Keratinocyte (primary cell): ENCODE measurements at regions not wholly inside any gene's neighbourhood (a gene's known extent, or its start where the extent isn't known, plus 50 kb on each side); places are given as distances from the start of the nearest gene placed in this dataset.

ENCODE experiments used
- DNase-seq: peaks from one replicate; pipeline ENCODE4 v3.0.0-alpha.2; 2011; ENCODE audit warnings: low read depth, missing footprints, low spot score
- FAIRE-seq: peaks from 2 replicates; lab custom pipeline; 2011; peaks lifted over from hg19 to GRCh38; lab: Jason Lieb, UNC
- H2AFZ ChIP-seq: 2 replicates; pipeline ENCODE4 v1.6.0; 2012; ENCODE audit warnings: low read length, control low read depth, inconsistent platforms; ENCODE audit not compliant: control insufficient read depth
- H3K27ac ChIP-seq: 2 replicates; pipeline ENCODE4 v1.5.1; 2011; ENCODE audit warnings: low read length; ENCODE audit not compliant: control insufficient read depth, insufficient read depth
- H3K27me3 ChIP-seq: 3 replicates; pipeline ENCODE4 v1.6.0; 2011; ENCODE audit warnings: low read length; ENCODE audit not compliant: control insufficient read depth, insufficient read depth; ENCODE audit errors: extremely low read depth
- H3K36me3 ChIP-seq, 2 experiments: 2 replicates in 1 of 2; 3 replicates in 1 of 2; pipeline ENCODE4 v1.5.1; 2011; ENCODE audit warnings: low read length in 2 of 2, mild to moderate bottlenecking in 1 of 2; ENCODE audit not compliant: control insufficient read depth in 2 of 2, insufficient read depth in 2 of 2; ENCODE audit errors: extremely low read depth in 1 of 2
- H3K4me1 ChIP-seq: 3 replicates; pipeline ENCODE4 v1.5.1; 2011; ENCODE audit warnings: low read length; ENCODE audit not compliant: control insufficient read depth, insufficient read depth; ENCODE audit errors: extremely low read depth
- H3K4me2 ChIP-seq: 3 replicates; pipeline ENCODE4 v1.6.0; 2011; ENCODE audit warnings: low read depth, low read length; ENCODE audit not compliant: control insufficient read depth, insufficient read depth; ENCODE audit errors: extremely low read depth
- H3K4me3 ChIP-seq, 3 experiments: fragments of 200-600 bp in 1 of 3; sonication (generic) in 1 of 3; 2 replicates in 2 of 3; 3 replicates in 1 of 3; pipeline ENCODE4 v1.5.1; 2011 to 2016; ENCODE audit warnings: low read length in 3 of 3, mild to moderate bottlenecking in 3 of 3, control low read depth in 2 of 3, inconsistent platforms in 1 of 3, low read depth in 1 of 3, mixed read lengths in 1 of 3, mixed run types in 1 of 3, moderate library complexity in 1 of 3; ENCODE audit not compliant: control insufficient read depth in 2 of 3, insufficient read depth in 2 of 3; ENCODE audit errors: extremely low read depth in 1 of 3
- H3K79me2 ChIP-seq: 2 replicates; pipeline ENCODE4 v1.6.0; 2012; ENCODE audit warnings: low read length; ENCODE audit not compliant: control insufficient read depth, insufficient read depth
- H3K9ac ChIP-seq: 3 replicates; pipeline ENCODE4 v1.6.0; 2011; ENCODE audit warnings: low read length; ENCODE audit not compliant: control insufficient read depth, insufficient read depth; ENCODE audit errors: extremely low read depth
- H3K9me1 ChIP-seq: 3 replicates; pipeline ENCODE4 v1.6.0; 2011; ENCODE audit warnings: low read length; ENCODE audit not compliant: control insufficient read depth, insufficient read depth; ENCODE audit errors: extremely low read depth
- H3K9me3 ChIP-seq: 2 replicates; pipeline ENCODE4 v1.5.1; 2012; ENCODE audit warnings: low read depth, low read length; ENCODE audit not compliant: control insufficient read depth
- H4K20me1 ChIP-seq: 3 replicates; pipeline ENCODE4 v1.6.0; 2011; ENCODE audit warnings: low read length; ENCODE audit not compliant: control insufficient read depth, insufficient read depth; ENCODE audit errors: extremely low read depth
- EZH2 ChIP-seq: IDR thresholded peaks from one replicate; pipeline ENCODE4 v1.6.1; 2012; ENCODE audit warnings: inconsistent platforms, mild to moderate bottlenecking, low read length, moderate library complexity
- dilution Hi-C: fragments of 300-500 bp; cut with MboI; formaldehyde crosslinking; loops from one replicate; pipeline ENCODE4 v1.7.0; 2020; ENCODE audit warnings: low sequenced_read_pairs; ENCODE audit not compliant: extremely low pct_ligation_motif_present
- TF ChIP-seq, protein P1 (sequence below), 3 experiments: IDR thresholded peaks in 1 of 3; conservative IDR thresholded peaks in 1 of 3; optimal IDR thresholded peaks in 1 of 3; 2 replicates in 2 of 3; 3 replicates in 1 of 3; pipeline versions ENCODE3 to v1.5.1; 2011; ENCODE audit warnings: low read length in 3 of 3, mild to moderate bottlenecking in 3 of 3, moderate library complexity in 2 of 3, control low read depth in 1 of 3, inconsistent platforms in 1 of 3; ENCODE audit not compliant: insufficient read depth in 2 of 3; ENCODE audit errors: extremely low read depth in 1 of 3

- no peak for FAIRE-seq
Observed at GRCh38 chr1:37318490-37318889, 155.9 kb upstream of the ZC3H12A start.

GRCh38 chr1:37319284-37319683, 155.1 kb upstream of the ZC3H12A start:
- no peak overlapping the region for H3K4me3 ChIP-seq
- H3K27ac ChIP-seq, result no peak overlapping the region
- H3K79me2 ChIP-seq, result no peaks in the 10 kb centered on the region
- H3K9me1 ChIP-seq, result no peaks in the 10 kb centered on the region
- H3K4me2 ChIP-seq, result no peak overlapping the region
- H2AFZ ChIP-seq, result no peak overlapping the region
- peaks cover 41% of the 10 kb centered on the region for H3K27me3 ChIP-seq
- FAIRE-seq (no peak), DNase-seq (no peak)
- no peak overlapping the region for H3K9ac ChIP-seq
- no peaks in the 10 kb centered on the region for H3K9me3 ChIP-seq
- H4K20me1 ChIP-seq, result no peaks in the 10 kb centered on the region
- TF ChIP-seq EZH2, result no peak
- TF ChIP-seq, protein P1, sequence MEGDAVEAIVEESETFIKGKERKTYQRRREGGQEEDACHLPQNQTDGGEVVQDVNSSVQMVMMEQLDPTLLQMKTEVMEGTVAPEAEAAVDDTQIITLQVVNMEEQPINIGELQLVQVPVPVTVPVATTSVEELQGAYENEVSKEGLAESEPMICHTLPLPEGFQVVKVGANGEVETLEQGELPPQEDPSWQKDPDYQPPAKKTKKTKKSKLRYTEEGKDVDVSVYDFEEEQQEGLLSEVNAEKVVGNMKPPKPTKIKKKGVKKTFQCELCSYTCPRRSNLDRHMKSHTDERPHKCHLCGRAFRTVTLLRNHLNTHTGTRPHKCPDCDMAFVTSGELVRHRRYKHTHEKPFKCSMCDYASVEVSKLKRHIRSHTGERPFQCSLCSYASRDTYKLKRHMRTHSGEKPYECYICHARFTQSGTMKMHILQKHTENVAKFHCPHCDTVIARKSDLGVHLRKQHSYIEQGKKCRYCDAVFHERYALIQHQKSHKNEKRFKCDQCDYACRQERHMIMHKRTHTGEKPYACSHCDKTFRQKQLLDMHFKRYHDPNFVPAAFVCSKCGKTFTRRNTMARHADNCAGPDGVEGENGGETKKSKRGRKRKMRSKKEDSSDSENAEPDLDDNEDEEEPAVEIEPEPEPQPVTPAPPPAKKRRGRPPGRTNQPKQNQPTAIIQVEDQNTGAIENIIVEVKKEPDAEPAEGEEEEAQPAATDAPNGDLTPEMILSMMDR (optimal IDR thresholded peaks at IDR 0.05 in 1 of 3, IDR thresholded peaks at IDR 0.05 in 1 of 3, conservative IDR thresholded peaks at IDR 0.05 in 1 of 3; ENCODE audit: extremely low read depth in 1 of 3, insufficient read depth in 2 of 3, low read length in 3 of 3), result no peak
- H3K36me3 ChIP-seq, result no peaks in the 10 kb centered on the region
- dilution Hi-C loops, result no loop called here
- H3K4me1 ChIP-seq, result no peaks in the 10 kb centered on the region

More at GRCh38 chr1:37318490-37318889, 155.9 kb upstream of the ZC3H12A start:
- Histone ChIP-seq H3K79me2 (no peaks in the 10 kb centered on the region), H3K36me3 (no peaks in the 10 kb centered on the region), H3K4me2 (no peak overlapping the region), H4K20me1 (no peaks in the 10 kb centered on the region), H3K9me3 (no peaks in the 10 kb centered on the region), H3K4me3 (no peak overlapping the region), H3K4me1 (no peaks in the 10 kb centered on the region), H2AFZ (no peak overlapping the region), H3K9ac (no peak overlapping the region), H3K9me1 (no peaks in the 10 kb centered on the region), H3K27ac (no peak overlapping the region), H3K27me3 (peaks cover 41% of the 10 kb centered on the region)
- DNase-seq, result no peak
- dilution Hi-C loops, result no loop called here
- TF ChIP-seq EZH2, result no peak
- TF ChIP-seq, protein P1 (optimal IDR thresholded peaks at IDR 0.05 in 1 of 3, IDR thresholded peaks at IDR 0.05 in 1 of 3, conservative IDR thresholded peaks at IDR 0.05 in 1 of 3; ENCODE audit: extremely low read depth in 1 of 3, insufficient read depth in 2 of 3, low read length in 3 of 3), result no peak
